PC-3 (cell line): ENCODE measurements at regions not wholly inside any gene's neighbourhood (a gene's known extent, or its start where the extent isn't known, plus 50 kb on each side); places are given as distances from the start of the nearest gene placed in this dataset.

Source experiments
- ATAC-seq: fragments of 200-7000 bp; cut with Tn5 transposase; 2 replicates; pipeline ENCODE4 v1.9.1; 2020; ENCODE audit warnings: mild to moderate bottlenecking, moderate library complexity
- BruUV-seq: library from RNA; stranded (reverse); fragments of 400-500 nt; replicated peaks from 2 replicates; lab custom pipeline; 2021; lab: Mats Ljungman, UMichigan
- CTCF ChIA-PET: fragments of 300-600 bp; sonication (Branson Sonifier 250); formaldehyde crosslinking; loops from one replicate; lab custom pipeline; 2022; ENCODE audit warnings: antibody characterized with exemption; lab: Charles Lee
- POLR2A ChIA-PET: fragments of 300-600 bp; sonication (Branson Sonifier 250); formaldehyde crosslinking; loops from one replicate; lab custom pipeline; 2022; ENCODE audit warnings: antibody characterized with exemption; ENCODE audit not compliant: unreplicated experiment; lab: Charles Lee
- DNase-seq: peaks from one replicate; pipeline ENCODE4 v3.0.0-alpha.2; 2015
- H2AFZ ChIP-seq: fragments of 300-600 bp; sonication (generic); 2 replicates; pipeline ENCODE4 v1.6.0; 2016; ENCODE audit warnings: antibody characterized with exemption, low read length
- H3F3A ChIP-seq: fragments of 300-600 bp; sonication (generic); one replicate; pipeline ENCODE4 v1.6.0; 2017; ENCODE audit warnings: antibody characterized with exemption, low read length, control low read depth, mild to moderate bottlenecking; ENCODE audit not compliant: unreplicated experiment
- H3K27ac ChIP-seq: fragments of 300-600 bp; sonication (generic); 2 replicates; pipeline ENCODE4 v1.5.1; 2016; ENCODE audit warnings: mild to moderate bottlenecking, low read length
- H3K27me3 ChIP-seq: fragments of 300-600 bp; sonication (generic); 2 replicates; pipeline ENCODE4 v1.6.1; 2016; ENCODE audit warnings: low read length, mixed read lengths
- H3K36me3 ChIP-seq: fragments of 300-600 bp; sonication (generic); 2 replicates; pipeline ENCODE4 v1.6.1; 2016; ENCODE audit warnings: low read depth, mixed run types, low read length, mixed read lengths
- H3K4me1 ChIP-seq: fragments of 300-600 bp; sonication (generic); 2 replicates; pipeline ENCODE4 v1.5.1; 2016; ENCODE audit warnings: low read length; ENCODE audit not compliant: insufficient read depth
- H3K4me2 ChIP-seq: fragments of 300-600 bp; sonication (generic); 2 replicates; pipeline ENCODE4 v1.6.0; 2016; ENCODE audit warnings: low read length
- H3K4me3 ChIP-seq: fragments of 300-600 bp; sonication (generic); 2 replicates; pipeline ENCODE4 v1.5.1; 2016; ENCODE audit warnings: mild to moderate bottlenecking, low read length, mixed read lengths
- H3K79me2 ChIP-seq: fragments of 300-600 bp; sonication (generic); 2 replicates; pipeline ENCODE4 v1.6.1; 2017; ENCODE audit warnings: low read length, mixed read lengths
- H3K9ac ChIP-seq: fragments of 300-600 bp; sonication (generic); 2 replicates; pipeline ENCODE4 v1.6.0; 2016; ENCODE audit warnings: mild to moderate bottlenecking, low read length
- H3K9me2 ChIP-seq: fragments of 300-600 bp; sonication (generic); replicated peaks from 2 replicates; pipeline ENCODE4 v1.6.1; 2016; ENCODE audit warnings: mixed run types, low read length, mixed read lengths
- H3K9me3 ChIP-seq: fragments of 300-600 bp; sonication (generic); 2 replicates; pipeline ENCODE4 v1.6.1; 2016; ENCODE audit warnings: low read length, mixed read lengths
- H4K20me1 ChIP-seq: fragments of 300-600 bp; sonication (generic); 2 replicates; pipeline ENCODE4 v1.6.1; 2016; ENCODE audit warnings: low read length, mixed read lengths
- EZH2 ChIP-seq: fragments of 300-600 bp; sonication (generic); IDR thresholded peaks from one replicate; pipeline ENCODE4 v1.6.1; 2017; ENCODE audit warnings: antibody characterized with exemption, mild to moderate bottlenecking, low read length; ENCODE audit not compliant: unreplicated experiment
- EZH2phosphoT487 ChIP-seq: fragments of 300-600 bp; sonication (generic); IDR thresholded peaks from 2 replicates; pipeline ENCODE4 v1.6.1; 2018; ENCODE audit warnings: mild to moderate bottlenecking, antibody characterized with exemption, low read length, borderline replicate concordance
- intact Hi-C: fragments of 100-400 bp; cut with micrococcal nuclease; formaldehyde crosslinking; loops from 2 replicates; pipeline ENCODE4 v1.9.0; 2023
- TF ChIP-seq, protein P1 (sequence below): fragments of 300-600 bp; sonication (generic); conservative IDR thresholded peaks from 2 replicates; pipeline ENCODE4 v1.5.1; 2017; ENCODE audit warnings: antibody characterized with exemption, low read depth, mild to moderate bottlenecking, low read length

DNA sequence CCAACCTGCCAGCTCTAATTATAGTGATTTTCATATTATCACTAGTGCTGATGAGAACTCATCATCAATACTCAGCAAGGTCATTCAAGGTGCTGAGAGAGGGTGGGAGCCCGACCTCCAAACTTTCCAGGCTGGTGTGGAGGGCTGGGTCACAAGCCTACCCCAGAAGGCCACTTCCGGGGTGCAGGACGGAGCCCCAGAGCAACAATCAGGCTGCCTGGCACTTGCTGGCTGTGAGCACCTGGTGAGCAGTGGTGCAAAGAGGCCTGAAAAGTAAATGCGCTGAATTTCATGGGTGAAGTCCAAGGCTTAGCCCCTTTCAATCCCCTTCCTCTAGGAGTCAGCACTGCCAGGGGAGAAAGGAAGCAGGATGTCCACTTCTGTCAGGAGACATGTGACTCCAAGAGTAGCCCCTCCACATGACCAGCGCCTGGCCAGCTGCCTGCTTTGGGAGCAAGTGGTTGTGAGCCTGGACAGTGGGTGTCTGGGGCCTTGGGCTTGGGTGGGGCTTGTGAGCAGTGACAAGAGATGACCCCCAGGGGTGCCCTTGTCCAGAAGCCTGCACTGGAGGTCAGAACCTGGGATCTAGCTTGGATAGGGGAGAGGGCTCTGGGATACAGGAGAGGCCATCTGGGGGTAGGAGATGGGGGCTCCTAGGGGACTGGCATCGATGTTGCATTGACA lies 165.0 kb upstream of the TLE3 start:
- ATAC-seq (no peak), DNase-seq (no peak)
- no peaks in the 10 kb centered on the region for H3K9me3 ChIP-seq
- H3F3A ChIP-seq = no peaks in the 10 kb centered on the region
- intact Hi-C loops = no loop called here
- no peak overlapping the region for H2AFZ ChIP-seq
- H3K4me1 ChIP-seq = peaks cover 4% of the 10 kb centered on the region
- ChIA-PET CTCF (no interaction called here), POLR2A (no interaction called here)
- no TSS peak for BruUV-seq
- no peak overlapping the region for H3K4me2 ChIP-seq
- no peaks in the 10 kb centered on the region for H3K9me2 ChIP-seq
- no peak overlapping the region for H3K9ac ChIP-seq
- H3K36me3 ChIP-seq = no peaks in the 10 kb centered on the region
- H3K4me3 ChIP-seq = no peak overlapping the region
- no peak overlapping the region for H3K27ac ChIP-seq
- no peaks in the 10 kb centered on the region for H3K27me3 ChIP-seq
- H4K20me1 ChIP-seq = no peaks in the 10 kb centered on the region
- TF ChIP-seq EZH2phosphoT487 (no peak), EZH2 (no peak)
- TF ChIP-seq, protein P1, sequence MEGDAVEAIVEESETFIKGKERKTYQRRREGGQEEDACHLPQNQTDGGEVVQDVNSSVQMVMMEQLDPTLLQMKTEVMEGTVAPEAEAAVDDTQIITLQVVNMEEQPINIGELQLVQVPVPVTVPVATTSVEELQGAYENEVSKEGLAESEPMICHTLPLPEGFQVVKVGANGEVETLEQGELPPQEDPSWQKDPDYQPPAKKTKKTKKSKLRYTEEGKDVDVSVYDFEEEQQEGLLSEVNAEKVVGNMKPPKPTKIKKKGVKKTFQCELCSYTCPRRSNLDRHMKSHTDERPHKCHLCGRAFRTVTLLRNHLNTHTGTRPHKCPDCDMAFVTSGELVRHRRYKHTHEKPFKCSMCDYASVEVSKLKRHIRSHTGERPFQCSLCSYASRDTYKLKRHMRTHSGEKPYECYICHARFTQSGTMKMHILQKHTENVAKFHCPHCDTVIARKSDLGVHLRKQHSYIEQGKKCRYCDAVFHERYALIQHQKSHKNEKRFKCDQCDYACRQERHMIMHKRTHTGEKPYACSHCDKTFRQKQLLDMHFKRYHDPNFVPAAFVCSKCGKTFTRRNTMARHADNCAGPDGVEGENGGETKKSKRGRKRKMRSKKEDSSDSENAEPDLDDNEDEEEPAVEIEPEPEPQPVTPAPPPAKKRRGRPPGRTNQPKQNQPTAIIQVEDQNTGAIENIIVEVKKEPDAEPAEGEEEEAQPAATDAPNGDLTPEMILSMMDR = no peak
- H3K79me2 ChIP-seq = no peaks in the 10 kb centered on the region

DNA sequence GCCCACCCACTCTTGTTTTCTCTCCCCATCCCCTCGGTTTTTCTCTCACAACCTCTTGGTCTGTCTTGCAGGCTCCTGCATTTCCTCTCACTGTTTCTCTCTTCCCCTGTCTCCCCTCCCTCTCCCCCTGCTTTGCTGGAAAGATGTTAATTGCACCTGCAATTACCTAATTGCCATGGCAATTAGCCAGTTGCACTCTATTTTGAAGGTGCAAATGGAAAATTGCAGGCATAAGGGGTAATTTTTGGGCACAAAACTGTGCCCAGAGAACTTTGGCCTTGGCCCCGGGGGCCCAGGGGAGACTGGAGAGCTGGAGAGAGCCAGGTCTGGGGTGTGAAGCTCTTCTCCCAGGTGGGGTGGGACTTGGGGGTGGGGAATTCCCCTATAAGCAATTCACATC lies 164.5 kb upstream of the TLE3 start:
- H3K4me1 ChIP-seq = no peaks in the 10 kb centered on the region
- no peak overlapping the region for H2AFZ ChIP-seq
- TF ChIP-seq EZH2phosphoT487 = no peak
- no peak for TF ChIP-seq EZH2
- TF ChIP-seq, protein P1 = no peak
- no peaks in the 10 kb centered on the region for H3F3A ChIP-seq
- ATAC-seq (no peak), DNase-seq (no peak)
- no peaks in the 10 kb centered on the region for H3K27me3 ChIP-seq
- H3K4me3 ChIP-seq = no peak overlapping the region
- no peak overlapping the region for H3K27ac ChIP-seq
- no peaks in the 10 kb centered on the region for H3K79me2 ChIP-seq
- H3K36me3 ChIP-seq = no peaks in the 10 kb centered on the region
- CTCF ChIA-PET = no interaction called here
- POLR2A ChIA-PET = no interaction called here
- H3K9ac ChIP-seq = no peak overlapping the region
- no peaks in the 10 kb centered on the region for H4K20me1 ChIP-seq
- H3K9me2 ChIP-seq = no peaks in the 10 kb centered on the region
- H3K4me2 ChIP-seq = no peak overlapping the region
- H3K9me3 ChIP-seq = no peaks in the 10 kb centered on the region
- intact Hi-C loops = no loop called here
- no TSS peak for BruUV-seq

DNA sequence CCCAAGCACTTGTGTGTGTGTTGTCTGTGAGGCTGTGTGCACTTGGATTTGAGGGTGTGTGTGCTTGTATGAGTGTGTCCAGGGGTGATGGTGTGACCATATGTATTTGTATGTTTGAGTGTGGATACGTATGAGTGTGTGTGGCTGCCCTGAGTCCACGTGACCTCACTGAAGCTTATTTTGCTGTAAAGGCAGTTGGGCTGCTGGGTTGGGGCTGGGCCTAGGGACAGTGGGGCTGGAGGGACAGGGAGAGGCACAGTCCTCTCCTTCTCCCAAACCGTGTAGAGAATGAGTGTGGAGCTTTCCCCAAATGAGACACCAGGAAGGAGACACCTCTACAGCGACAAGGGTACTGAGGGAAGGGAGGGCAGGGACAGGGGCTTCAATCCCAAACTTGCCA lies 163.4 kb upstream of the TLE3 start:
- H4K20me1 ChIP-seq = no peaks in the 10 kb centered on the region
- no peaks in the 10 kb centered on the region for H3K9me2 ChIP-seq
- H3K4me3 ChIP-seq = no peak overlapping the region
- no peaks in the 10 kb centered on the region for H3K27me3 ChIP-seq
- no TSS peak for BruUV-seq
- H3K27ac ChIP-seq = no peak overlapping the region
- ATAC-seq (no peak), DNase-seq (no peak)
- no peaks in the 10 kb centered on the region for H3K79me2 ChIP-seq
- H2AFZ ChIP-seq = no peak overlapping the region
- ChIA-PET CTCF (no interaction called here), POLR2A (no interaction called here)
- no peaks in the 10 kb centered on the region for H3K4me1 ChIP-seq
- TF ChIP-seq EZH2phosphoT487 (no peak), EZH2 (no peak)
- TF ChIP-seq, protein P1 = no peak
- H3K4me2 ChIP-seq = no peak overlapping the region
- intact Hi-C loops = no loop called here
- H3K9ac ChIP-seq = no peak overlapping the region
- no peaks in the 10 kb centered on the region for H3K36me3 ChIP-seq
- H3F3A ChIP-seq = no peaks in the 10 kb centered on the region
- H3K9me3 ChIP-seq = no peaks in the 10 kb centered on the region
